Fibroblast of lung (primary cell): ENCODE measurements at regions not wholly inside any gene's neighbourhood (a gene's known extent, or its start where the extent isn't known, plus 50 kb on each side); places are given as distances from the start of the nearest gene placed in this dataset.
A peak's percentile ranks its signal among the peaks of the same experiment; 100 is the strongest.

ENCODE experiments used
- DNase-seq, 2 donors: peaks; one replicate each; pipeline versions ENCODE4 v3.0.0 to v3.0.0-alpha.2; 2010; ENCODE audit warnings: low read depth in 2 of 2
- H2AFZ ChIP-seq: 2 replicates; pipeline ENCODE4 v1.5.1; 2012; ENCODE audit warnings: low read length, control low read depth, inconsistent platforms
- H3K27ac ChIP-seq: 2 replicates; pipeline ENCODE4 v1.5.1; 2011; ENCODE audit warnings: low read length, control low read depth; ENCODE audit not compliant: insufficient read depth
- H3K27me3 ChIP-seq: 2 replicates; pipeline ENCODE4 v1.5.1; 2011; ENCODE audit warnings: mild to moderate bottlenecking, low read length; ENCODE audit not compliant: control insufficient read depth, insufficient read depth
- H3K36me3 ChIP-seq: 2 replicates; pipeline ENCODE4 v1.5.1; 2011; ENCODE audit warnings: low read length; ENCODE audit not compliant: control insufficient read depth, insufficient read depth
- H3K4me1 ChIP-seq: 2 replicates; pipeline ENCODE4 v1.5.1; 2011; ENCODE audit warnings: low read length; ENCODE audit not compliant: control insufficient read depth, insufficient read depth; ENCODE audit errors: extremely low read depth
- H3K4me2 ChIP-seq: 2 replicates; pipeline ENCODE4 v1.5.1; 2011; ENCODE audit warnings: low read length, control low read depth; ENCODE audit not compliant: insufficient read depth; ENCODE audit errors: extremely low read depth
- H3K4me3 ChIP-seq, 4 experiments: fragments of 200-600 bp in 1 of 4; sonication (generic) in 1 of 4; replicated peaks in 1 of 4; 2 replicates each; pipeline ENCODE4 v1.5.1; 2011 to 2016; ENCODE audit warnings: low read length in 4 of 4, low read depth in 3 of 4, mild to moderate bottlenecking in 3 of 4, control low read depth in 2 of 4, inconsistent platforms in 1 of 4, mixed read lengths in 1 of 4; ENCODE audit not compliant: insufficient read depth in 1 of 4; ENCODE audit errors: control extremely low read depth in 1 of 4
- H3K79me2 ChIP-seq: 2 replicates; pipeline ENCODE4 v1.5.1; 2012; ENCODE audit warnings: mild to moderate bottlenecking, low read length, inconsistent platforms; ENCODE audit not compliant: control insufficient read depth, insufficient read depth
- H3K9ac ChIP-seq: 2 replicates; pipeline ENCODE4 v1.5.1; 2011; ENCODE audit warnings: mild to moderate bottlenecking, low read length, control low read depth; ENCODE audit not compliant: insufficient read depth
- H3K9me3 ChIP-seq: 2 replicates; pipeline ENCODE4 v1.5.1; 2012; ENCODE audit warnings: low read depth, low read length; ENCODE audit not compliant: control insufficient read depth, insufficient read depth
- H4K20me1 ChIP-seq: 2 replicates; pipeline ENCODE4 v1.5.1; 2011; ENCODE audit warnings: low read length; ENCODE audit not compliant: control insufficient read depth, insufficient read depth; ENCODE audit errors: extremely low read depth
- EZH2 ChIP-seq: IDR thresholded peaks from 2 replicates; pipeline ENCODE4 v1.5.1; 2012; ENCODE audit warnings: low read length, control low read depth, mild to moderate bottlenecking; ENCODE audit errors: missing control alignments
- TF ChIP-seq, protein P1 (sequence below), 2 donors: IDR thresholded peaks in 1 of 2; conservative IDR thresholded peaks in 1 of 2; 1 replicate in 1 of 2; 2 replicates in 1 of 2; pipeline ENCODE4 v1.5.1; 2011 to 2012; ENCODE audit warnings: low read length in 2 of 2, control low read depth in 1 of 2, inconsistent platforms in 1 of 2, low read depth in 1 of 2, mild to moderate bottlenecking in 1 of 2

DNA sequence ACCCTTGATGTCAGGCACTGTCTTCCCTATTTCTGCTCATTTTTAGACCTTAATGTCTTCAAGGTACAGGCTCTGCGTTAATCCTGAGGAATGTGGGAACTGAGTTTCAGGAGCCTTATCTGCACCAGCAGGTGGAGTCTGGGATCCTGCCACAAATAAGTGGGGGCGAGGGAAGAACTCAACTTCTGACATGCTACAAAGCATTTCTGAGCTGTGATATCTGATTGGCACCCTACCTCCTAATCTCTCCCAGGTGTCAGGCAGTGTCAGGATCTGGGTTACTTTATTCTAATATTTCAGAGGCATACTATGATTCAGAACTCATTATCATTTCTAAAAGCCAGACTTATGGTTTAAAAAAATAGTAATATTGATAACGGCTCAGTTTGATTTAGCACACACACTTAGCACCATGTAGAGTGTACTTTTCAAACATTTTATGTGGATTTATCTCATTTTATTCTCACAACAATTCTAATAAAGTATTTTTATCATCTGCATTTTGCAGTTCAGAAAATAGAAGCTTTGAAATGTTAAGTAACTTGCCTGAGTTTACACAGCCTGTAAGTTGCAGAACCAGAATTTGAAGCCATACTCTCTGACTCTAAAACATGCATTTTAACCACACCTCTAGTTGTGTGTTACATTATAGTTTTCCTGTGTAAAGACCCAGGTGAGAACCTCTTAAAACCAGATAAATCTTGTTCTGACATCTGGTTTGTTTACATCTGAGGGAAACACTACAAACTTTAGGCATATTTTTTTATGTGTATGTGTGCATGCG lies 358.6 kb downstream of the TDRD3 start:
- TF ChIP-seq EZH2 = no peak
- TF ChIP-seq, protein P1, sequence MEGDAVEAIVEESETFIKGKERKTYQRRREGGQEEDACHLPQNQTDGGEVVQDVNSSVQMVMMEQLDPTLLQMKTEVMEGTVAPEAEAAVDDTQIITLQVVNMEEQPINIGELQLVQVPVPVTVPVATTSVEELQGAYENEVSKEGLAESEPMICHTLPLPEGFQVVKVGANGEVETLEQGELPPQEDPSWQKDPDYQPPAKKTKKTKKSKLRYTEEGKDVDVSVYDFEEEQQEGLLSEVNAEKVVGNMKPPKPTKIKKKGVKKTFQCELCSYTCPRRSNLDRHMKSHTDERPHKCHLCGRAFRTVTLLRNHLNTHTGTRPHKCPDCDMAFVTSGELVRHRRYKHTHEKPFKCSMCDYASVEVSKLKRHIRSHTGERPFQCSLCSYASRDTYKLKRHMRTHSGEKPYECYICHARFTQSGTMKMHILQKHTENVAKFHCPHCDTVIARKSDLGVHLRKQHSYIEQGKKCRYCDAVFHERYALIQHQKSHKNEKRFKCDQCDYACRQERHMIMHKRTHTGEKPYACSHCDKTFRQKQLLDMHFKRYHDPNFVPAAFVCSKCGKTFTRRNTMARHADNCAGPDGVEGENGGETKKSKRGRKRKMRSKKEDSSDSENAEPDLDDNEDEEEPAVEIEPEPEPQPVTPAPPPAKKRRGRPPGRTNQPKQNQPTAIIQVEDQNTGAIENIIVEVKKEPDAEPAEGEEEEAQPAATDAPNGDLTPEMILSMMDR (conservative IDR thresholded peaks at IDR 0.05 in 1 of 2, IDR thresholded peaks at IDR 0.05 in 1 of 2; ENCODE audit: low read depth in 1 of 2, low read length in 2 of 2) = no peak
- no peaks in the 10 kb centered on the region for H3K36me3 ChIP-seq
- no peak overlapping the region for H3K9ac ChIP-seq
- H3K27ac ChIP-seq = no peak overlapping the region
- H3K79me2 ChIP-seq = no peaks in the 10 kb centered on the region
- no peak overlapping the region for H3K4me2 ChIP-seq
- H2AFZ ChIP-seq = no peak overlapping the region
- H3K9me3 ChIP-seq = no peaks in the 10 kb centered on the region
- DNase-seq = peak in 1 of 2 donors; percentile 2
- no peak overlapping the region for H3K4me3 ChIP-seq
- H3K27me3 ChIP-seq = no peaks in the 10 kb centered on the region
- no peaks in the 10 kb centered on the region for H3K4me1 ChIP-seq
- H4K20me1 ChIP-seq = no peaks in the 10 kb centered on the region

DNA sequence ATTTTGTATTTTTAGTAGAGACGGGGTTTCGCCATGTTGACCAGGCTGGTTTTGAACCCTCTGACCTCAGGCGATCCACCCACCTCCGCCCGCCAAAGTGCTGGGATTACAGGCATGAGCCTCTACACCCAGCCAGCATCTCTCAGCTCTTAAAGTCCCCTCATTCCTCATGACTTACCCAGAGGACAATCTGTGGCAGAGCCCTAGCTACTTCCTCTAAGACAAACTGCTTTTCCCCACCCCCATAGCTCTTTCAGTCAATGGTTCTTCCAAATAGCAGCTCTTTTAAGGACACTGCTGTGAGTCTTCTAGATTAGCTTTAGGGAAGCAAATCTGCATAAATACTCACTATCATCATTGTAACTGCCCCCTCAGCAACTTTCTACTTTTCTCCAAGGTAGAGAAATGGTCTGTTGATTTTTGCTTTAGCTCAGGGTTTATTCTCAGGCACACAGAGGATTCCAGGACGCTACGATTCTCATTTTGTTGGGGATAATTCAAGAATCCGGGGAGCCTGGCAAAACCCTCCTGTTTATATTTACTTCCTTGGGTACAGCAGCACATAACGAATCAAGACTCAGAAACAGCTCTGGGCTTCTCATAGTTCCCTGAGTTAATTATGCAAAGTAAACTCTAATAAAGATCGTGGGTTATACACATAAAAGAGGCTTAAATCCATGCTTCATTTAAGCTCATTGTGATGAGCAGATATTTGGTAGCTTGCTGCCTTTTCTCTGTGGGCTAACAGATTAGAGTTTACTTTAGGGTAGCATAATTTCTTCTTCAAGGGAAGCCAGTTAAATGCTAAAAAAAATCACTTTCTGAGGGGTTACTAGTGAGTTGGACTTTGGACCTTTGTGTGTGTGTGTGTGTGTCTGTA lies 357.4 kb downstream of the TDRD3 start:
- no peak overlapping the region for H3K4me2 ChIP-seq
- H3K27me3 ChIP-seq = no peaks in the 10 kb centered on the region
- H3K79me2 ChIP-seq = no peaks in the 10 kb centered on the region
- no peaks in the 10 kb centered on the region for H3K4me1 ChIP-seq
- H3K36me3 ChIP-seq = no peaks in the 10 kb centered on the region
- H4K20me1 ChIP-seq = no peaks in the 10 kb centered on the region
- H3K4me3 ChIP-seq = no peak overlapping the region
- H2AFZ ChIP-seq = no peak overlapping the region
- no peak for DNase-seq
- no peaks in the 10 kb centered on the region for H3K9me3 ChIP-seq
- TF ChIP-seq, protein P1 (conservative IDR thresholded peaks at IDR 0.05 in 1 of 2, IDR thresholded peaks at IDR 0.05 in 1 of 2; ENCODE audit: low read depth in 1 of 2, low read length in 2 of 2) = no peak
- TF ChIP-seq EZH2 = no peak
- H3K27ac ChIP-seq = no peak overlapping the region
- no peak overlapping the region for H3K9ac ChIP-seq

DNA sequence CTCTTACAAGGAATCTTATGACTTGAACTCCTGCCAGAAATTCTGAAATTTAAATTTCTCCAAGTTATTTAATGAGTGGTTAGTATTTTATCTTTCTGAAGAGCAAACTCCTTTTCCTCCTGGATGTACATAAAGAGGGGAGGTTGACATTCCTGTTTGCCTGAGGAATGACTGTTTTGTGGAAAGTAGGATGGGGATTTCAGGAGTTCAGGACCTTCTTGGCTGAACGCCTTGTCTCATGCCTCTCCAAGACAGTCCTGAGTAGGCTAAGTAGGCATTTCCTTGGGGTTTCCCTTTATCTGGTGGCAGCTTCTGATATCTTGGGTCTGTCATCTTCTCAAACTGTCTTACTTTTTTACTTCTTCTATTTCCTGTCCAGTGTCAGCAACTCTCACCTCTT lies 356.6 kb downstream of the TDRD3 start:
- no peak for DNase-seq
- Histone ChIP-seq H3K4me3 (no peak overlapping the region), H2AFZ (no peak overlapping the region), H4K20me1 (no peaks in the 10 kb centered on the region), H3K27me3 (no peaks in the 10 kb centered on the region), H3K36me3 (no peaks in the 10 kb centered on the region), H3K4me2 (no peak overlapping the region), H3K79me2 (no peaks in the 10 kb centered on the region), H3K27ac (no peak overlapping the region), H3K9me3 (no peaks in the 10 kb centered on the region), H3K9ac (no peak overlapping the region), H3K4me1 (no peaks in the 10 kb centered on the region)
- no peak for TF ChIP-seq EZH2
- TF ChIP-seq, protein P1 (conservative IDR thresholded peaks at IDR 0.05 in 1 of 2, IDR thresholded peaks at IDR 0.05 in 1 of 2; ENCODE audit: low read depth in 1 of 2, low read length in 2 of 2) = no peak
